ENCODE measurements at regions not wholly inside any gene's neighbourhood (a gene's known extent, or its start where the extent isn't known, plus 50 kb on each side); places are given as distances from the start of the nearest gene placed in this dataset.

GRCh38 chr13:58399263-58399662 lies 767.7 kb downstream of the PCDH17 start:
- Histone ChIP-seq H3K4me1 (ENCODE audit: insufficient read depth) (no peaks in the 10 kb centered on the region), H3K27ac (ENCODE audit: low read depth) (no peak overlapping the region), H2AFZ (no peak overlapping the region), H3K4me2 (no peak overlapping the region), H3K4me3 (no peak overlapping the region), H3K9me2 (ENCODE audit: insufficient read depth) (peaks cover 20% of the 10 kb centered on the region; the same call in 1 of the 2 replicates), H3K27me3 (ENCODE audit: insufficient read depth) (no peaks in the 10 kb centered on the region), H3K79me2 (replicated peaks; ENCODE audit: insufficient read depth) (no peaks in the 10 kb centered on the region), H3F3A (replicated peaks; ENCODE audit: low read depth) (no peaks in the 10 kb centered on the region), H4K20me1 (replicated peaks; ENCODE audit: insufficient read depth) (no peaks in the 10 kb centered on the region), H3K36me3 (ENCODE audit: insufficient read depth) (peaks cover 5% of the 10 kb centered on the region; the same call in 1 of the 2 replicates)
- H3K4me1 Mint-ChIP-seq, result no peaks in the 10 kb centered on the region
- H3K9me3 Mint-ChIP-seq, result peaks cover 24% of the 10 kb centered on the region
- no peak for DNase-seq (ENCODE audit: low spot score)
- TF ChIP-seq REST (IDR thresholded peaks at IDR 0.05; ENCODE audit: unreplicated experiment), result no peak
- TF ChIP-seq ZNF462 (CRISPR knock-in tag; IDR thresholded peaks at IDR 0.05), result no peak
- no peak for TF ChIP-seq EZH2 (IDR thresholded peaks at IDR 0.05; ENCODE audit: low read depth, unreplicated experiment)
- peaks cover 1% of the 10 kb centered on the region for H3K27me3 Mint-ChIP-seq (ENCODE audit: insufficient read depth, low read depth, poor library complexity)
- peaks cover 20% of the 10 kb centered on the region for H3K36me3 Mint-ChIP-seq (ENCODE audit: low read depth)
- no peak overlapping the region for H3K27ac Mint-ChIP-seq
- ATAC-seq, result no peak
- no peak overlapping the region for H3K4me3 Mint-ChIP-seq

Measured in GM23338 (cell line).